A549 (cell line): ENCODE measurements at regions not wholly inside any gene's neighbourhood (a gene's known extent, or its start where the extent isn't known, plus 50 kb on each side); places are given as distances from the start of the nearest gene placed in this dataset.

Experiments
- ATAC-seq, 2 experiments: fragments of 200-7000 bp in 1 of 2; fragments of >200 bp in 1 of 2; cut with Nextera tagmentation in 1 of 2; cut with Tn5 transposase in 1 of 2; 3 replicates each; pipeline versions ENCODE4 v1.8.0 to v1.9.1; 2018 to 2020; ENCODE audit warnings: mild to moderate bottlenecking in 1 of 2, moderate library complexity in 1 of 2
- CTCF ChIA-PET: fragments of 300-600 bp; sonication (Branson Sonifier 250); formaldehyde crosslinking; extraction: SDS; loops from one replicate; lab custom pipeline; 2021; ENCODE audit warnings: antibody characterized with exemption, inconsistent platforms; lab: Yijun Ruan, JAX
- POLR2A ChIA-PET: fragments of 350-600 bp; formaldehyde crosslinking; extraction: SDS; loops from one replicate; lab custom pipeline; 2021; ENCODE audit warnings: antibody characterized with exemption, inconsistent platforms; lab: Yijun Ruan, JAX
- DNase-seq, 2 experiments: peaks; one replicate each; pipeline versions ENCODE4 v3.0.0 to v3.0.0-alpha.2; 2011 to 2016; ENCODE audit warnings: low read depth in 1 of 2, low spot score in 1 of 2
- FAIRE-seq: peaks from 2 replicates; lab custom pipeline; 2011; peaks lifted over from hg19 to GRCh38; lab: Jason Lieb, UNC
- H3K27ac ChIP-seq, 2 experiments: fragments of >200 bp; sonication (Bioruptor Twin); formaldehyde crosslinking; 3 replicates each; pipeline ENCODE4 v1.5.1; 2016 to 2017
- H3K4me1 ChIP-seq: fragments of >200 bp; sonication (Bioruptor Twin); formaldehyde crosslinking; 3 replicates; pipeline ENCODE4 v1.6.1; 2016
- H3K4me2 ChIP-seq: fragments of >200 bp; sonication (Bioruptor Twin); formaldehyde crosslinking; 3 replicates; pipeline ENCODE4 v1.6.1; 2016
- H3K4me3 ChIP-seq: fragments of >200 bp; sonication (Bioruptor Twin); formaldehyde crosslinking; 3 replicates; pipeline ENCODE4 v1.5.1; 2016
- H3K9me3 ChIP-seq: fragments of >200 bp; sonication (Bioruptor Twin); formaldehyde crosslinking; 3 replicates; pipeline ENCODE4 v1.6.1; 2016
- BCL3 ChIP-seq: fragments of >200 bp; sonication (Bioruptor Twin); formaldehyde crosslinking; IDR thresholded peaks from 3 replicates; pipeline ENCODE4 v1.6.1; 2016
- CBX2 ChIP-seq: fragments of 200-600 bp; sonication (generic); IDR thresholded peaks from 2 replicates; pipeline ENCODE4 v1.6.1; 2016; ENCODE audit warnings: low read depth, mild to moderate bottlenecking, borderline replicate concordance
- CBX8 ChIP-seq: fragments of 200-600 bp; sonication (generic); IDR thresholded peaks from 2 replicates; pipeline ENCODE4 v1.6.1; 2016
- CEBPB ChIP-seq, 2 experiments: fragments of >200 bp in 1 of 2; sonication (Bioruptor Twin) in 1 of 2; formaldehyde crosslinking in 1 of 2; IDR thresholded peaks; 2 replicates each; pipeline ENCODE4 v1.6.1; 2012 to 2016
- CHD2 ChIP-seq: fragments of 150-350 bp; IDR thresholded peaks from 2 replicates; pipeline ENCODE4 v1.6.1; 2014; ENCODE audit warnings: low read length; ENCODE audit not compliant: partially characterized antibody
- EHF ChIP-seq: fragments of 250-450 bp; sonication (Bioruptor Pico); IDR thresholded peaks from 2 replicates; pipeline ENCODE4 v1.5.0; 2020; ENCODE audit warnings: mild to moderate bottlenecking
- FOSB ChIP-seq: fragments of 250-450 bp; sonication (Bioruptor Pico); IDR thresholded peaks from 2 replicates; pipeline ENCODE4 v1.5.0; 2020; ENCODE audit warnings: mild to moderate bottlenecking, moderate library complexity
- FOSL2 ChIP-seq, 2 experiments: fragments of 450-650 bp in 1 of 2; fragments of >200 bp in 1 of 2; sonication (Bioruptor Twin) in 1 of 2; formaldehyde crosslinking; IDR thresholded peaks; 2 replicates each; pipeline versions ENCODE4 v1.5.0 to v1.6.1; 2016 to 2020; ENCODE audit warnings: mild to moderate bottlenecking in 1 of 2, moderate library complexity in 1 of 2
- HDAC2 ChIP-seq: fragments of 200-600 bp; sonication (generic); IDR thresholded peaks from 2 replicates; pipeline ENCODE4 v1.6.1; 2016
- HOXA7 ChIP-seq: fragments of 250-450 bp; sonication (Bioruptor Pico); IDR thresholded peaks from 2 replicates; pipeline ENCODE4 v1.5.0; 2020; ENCODE audit warnings: mild to moderate bottlenecking, moderate library complexity
- HOXB13 ChIP-seq: fragments of 250-450 bp; sonication (Bioruptor Pico); IDR thresholded peaks from 2 replicates; pipeline ENCODE4 v1.5.0; 2020; ENCODE audit warnings: low read depth, mild to moderate bottlenecking, moderate library complexity
- HOXB5 ChIP-seq: fragments of 250-450 bp; sonication (Bioruptor Pico); IDR thresholded peaks from 2 replicates; pipeline ENCODE4 v1.5.0; 2020; ENCODE audit warnings: mild to moderate bottlenecking, moderate library complexity
- JUN ChIP-seq, 2 experiments: fragments of >200 bp; sonication (Bioruptor Twin); formaldehyde crosslinking; IDR thresholded peaks; 2 replicates in 1 of 2; 3 replicates in 1 of 2; pipeline ENCODE4 v1.6.1; 2016 to 2017
- KDM1A ChIP-seq: fragments of 200-600 bp; sonication (generic); IDR thresholded peaks from 2 replicates; pipeline ENCODE4 v1.6.1; 2016; ENCODE audit warnings: low read depth, mild to moderate bottlenecking
- KDM5A ChIP-seq: fragments of 200-600 bp; sonication (generic); IDR thresholded peaks from 2 replicates; pipeline ENCODE4 v1.6.1; 2016; ENCODE audit warnings: antibody characterized with exemption, mild to moderate bottlenecking
- MAFK ChIP-seq: fragments of 450-650 bp; IDR thresholded peaks from 2 replicates; pipeline ENCODE4 v1.6.1; 2014; ENCODE audit not compliant: partially characterized antibody
- MYC ChIP-seq: IDR thresholded peaks from 2 replicates; pipeline ENCODE4 v1.6.1; 2012; ENCODE audit warnings: mild to moderate bottlenecking, inconsistent platforms, low read length, improper control_type of control experiment, borderline replicate concordance
- NFE2L2 ChIP-seq: fragments of 150-350 bp; conservative IDR thresholded peaks from 2 replicates; pipeline ENCODE4 v1.6.1; 2014; ENCODE audit warnings: low read length
- NPAS2 ChIP-seq: fragments of 250-450 bp; sonication (Bioruptor Pico); IDR thresholded peaks from 2 replicates; pipeline ENCODE4 v1.8.0; 2022; ENCODE audit warnings: mild to moderate bottlenecking, moderate library complexity, borderline replicate concordance
- PBX3 ChIP-seq: IDR thresholded peaks from 2 replicates; pipeline ENCODE4 v1.6.1; 2012
- POLR2AphosphoS2 ChIP-seq: conservative IDR thresholded peaks from 2 replicates; pipeline ENCODE4 v1.6.1; 2012; ENCODE audit warnings: low read length, improper control_type of control experiment, inconsistent platforms
- RCOR1 ChIP-seq: fragments of 150-350 bp; IDR thresholded peaks from 2 replicates; pipeline ENCODE4 v1.6.1; 2014; ENCODE audit warnings: antibody characterized with exemption, low read length, low read depth
- RFX5 ChIP-seq: fragments of 450-650 bp; IDR thresholded peaks from 2 replicates; pipeline ENCODE4 v1.7.1; 2014; ENCODE audit warnings: antibody characterized with exemption, mild to moderate bottlenecking, moderate library complexity
- SMC3 ChIP-seq: fragments of >200 bp; sonication (Bioruptor Twin); formaldehyde crosslinking; IDR thresholded peaks from 3 replicates; pipeline ENCODE4 v1.6.1; 2018; ENCODE audit warnings: inconsistent platforms
- SREBF2 ChIP-seq: fragments of 450-650 bp; IDR thresholded peaks from 2 replicates; pipeline ENCODE4 v1.6.1; 2014; ENCODE audit warnings: mild to moderate bottlenecking, moderate library complexity
- TFCP2L1 ChIP-seq: fragments of 250-450 bp; sonication (Bioruptor Pico); IDR thresholded peaks from 2 replicates; pipeline ENCODE4 v1.5.0; 2021; ENCODE audit warnings: mild to moderate bottlenecking
- ZSCAN20 ChIP-seq: fragments of 250-450 bp; sonication (Bioruptor Pico); IDR thresholded peaks from 2 replicates; pipeline ENCODE4 v1.8.0; 2022; ENCODE audit warnings: mild to moderate bottlenecking, moderate library complexity
- WGBS: methylation state at CpG from one replicate; pipeline ENCODE4 v1.1.6; 2017; ENCODE audit errors: missing lambda C conversion rate; 5-methylcytosine and 5-hydroxymethylcytosine counted together

GRCh38 chr6:77021778-77022177 lies 441.5 kb downstream of the HTR1B start:
- no peak for FAIRE-seq
- Histone ChIP-seq H3K4me2 (no peak overlapping the region), H3K4me3 (no peak overlapping the region), H3K27ac (no peak overlapping the region), H3K9me3 (no peaks in the 10 kb centered on the region), H3K4me1 (no peaks in the 10 kb centered on the region)
- ChIA-PET POLR2A (no interaction called here), CTCF (no interaction called here)
- WGBS, result 6% methylated on average over 5 of the region's 5 CpGs
- no peak for ATAC-seq
- DNase-seq, result no peak
- no peak for TF ChIP-seq MYC
- no peak for TF ChIP-seq BCL3
- TF ChIP-seq POLR2AphosphoS2, result no peak
- TF ChIP-seq TFCP2L1 (CRISPR knock-in tag), result no peak
- no peak for TF ChIP-seq KDM1A
- no peak for TF ChIP-seq JUN (IDR thresholded peaks at IDR 0.05)
- no peak for TF ChIP-seq HOXA7 (CRISPR knock-in tag)
- no peak for TF ChIP-seq CHD2
- no peak for TF ChIP-seq ZSCAN20 (CRISPR knock-in tag)
- no peak for TF ChIP-seq CEBPB (IDR thresholded peaks at IDR 0.05)
- no peak for TF ChIP-seq EHF
- no peak for TF ChIP-seq MAFK
- TF ChIP-seq RFX5, result no peak
- no peak for TF ChIP-seq HOXB13 (CRISPR knock-in tag)
- no peak for TF ChIP-seq PBX3
- TF ChIP-seq CBX2, result no peak
- TF ChIP-seq NFE2L2, result no peak
- TF ChIP-seq RCOR1, result no peak
- no peak for TF ChIP-seq FOSB
- no peak for TF ChIP-seq HOXB5 (CRISPR knock-in tag)

GRCh38 chr6:77021232-77021631 lies 442.1 kb downstream of the HTR1B start:
- no peak for TF ChIP-seq HDAC2
- TF ChIP-seq SREBF2, result no peak
- TF ChIP-seq CBX8, result no peak
- no peak for TF ChIP-seq KDM5A
- TF ChIP-seq CHD2, result no peak
- no peak for TF ChIP-seq HOXB5 (CRISPR knock-in tag)
- TF ChIP-seq NPAS2 (CRISPR knock-in tag), result no peak
- no peak for TF ChIP-seq TFCP2L1 (CRISPR knock-in tag)
- no peak for DNase-seq
- ChIA-PET POLR2A (no interaction called here), CTCF (no interaction called here)
- no peak for ATAC-seq
- H3K4me2 ChIP-seq, result no peak overlapping the region
- H3K9me3 ChIP-seq, result no peaks in the 10 kb centered on the region
- H3K4me1 ChIP-seq, result no peaks in the 10 kb centered on the region
- FAIRE-seq, result no peak
- no peak overlapping the region for H3K4me3 ChIP-seq
- H3K27ac ChIP-seq, result no peak overlapping the region

GRCh38 chr6:77019081-77019480 lies 444.2 kb downstream of the HTR1B start:
- WGBS, result 31% methylated on average over 3 of the region's 3 CpGs
- TF ChIP-seq BCL3 (no peak), CEBPB (IDR thresholded peaks at IDR 0.05) (no peak), SMC3 (no peak), FOSL2 (IDR thresholded peaks at IDR 0.05) (no peak), FOSL2 (CRISPR knock-in tag; IDR thresholded peaks at IDR 0.05) (no peak), HOXA7 (CRISPR knock-in tag) (no peak), HOXB13 (CRISPR knock-in tag) (no peak)
- TF ChIP-seq, all 56 proteins: peak for 0
- no peak overlapping the region for H3K4me2 ChIP-seq
- no peak overlapping the region for H3K27ac ChIP-seq
- ChIA-PET POLR2A (no interaction called here), CTCF (no interaction called here)
- no peaks in the 10 kb centered on the region for H3K9me3 ChIP-seq
- no peak for ATAC-seq
- no peaks in the 10 kb centered on the region for H3K4me1 ChIP-seq
- FAIRE-seq, result no peak
- no peak for DNase-seq
- H3K4me3 ChIP-seq, result no peak overlapping the region
